ENCODE measurements at regions not wholly inside any gene's neighbourhood (a gene's known extent, or its start where the extent isn't known, plus 50 kb on each side); places are given as distances from the start of the nearest gene placed in this dataset.
A peak's percentile ranks its signal among the peaks of the same experiment; 100 is the strongest.

GRCh38 chr21:23111070-23111600 lies 2112.9 kb downstream of the NCAM2 start:
- peak overlapping the region; percentile 76 for H2AFZ ChIP-seq (ENCODE audit: low read length)
- no peaks in the 10 kb centered on the region for H3K4me1 ChIP-seq (replicated peaks in 1 of 4; ENCODE audit: control insufficient read depth in 3 of 4, insufficient read depth in 4 of 4, low read length in 3 of 4)
- no peak overlapping the region for H4K8ac ChIP-seq (ENCODE audit: extremely low read depth, insufficient read depth, low read length)
- H3K23me2 ChIP-seq (ENCODE audit: low read depth, low read length): no peaks in the 10 kb centered on the region
- H3K4me3 ChIP-seq (ENCODE audit: extremely low read depth in 1 of 4, insufficient read depth in 2 of 4, low read depth in 3 of 4, low read length in 4 of 4): no peak overlapping the region
- H3K36me3 ChIP-seq (ENCODE audit: control insufficient read depth in 2 of 4, insufficient read depth in 4 of 4, low read length in 3 of 4): no peaks in the 10 kb centered on the region
- DNase-seq (ENCODE audit: low read depth in 1 of 2, low spot score in 2 of 2): no peak
- no peaks in the 10 kb centered on the region for H3K79me2 ChIP-seq (ENCODE audit: control insufficient read depth in 1 of 2, insufficient read depth in 2 of 2, low read length in 2 of 2)
- peaks cover 3 to 4% of the 10 kb centered on the region in 2 experiments; a peak in 1 of 4 replicates for H3K9me3 ChIP-seq (ENCODE audit: insufficient read depth in 2 of 2, low read depth in 1 of 2, low read length in 1 of 2)
- no peaks in the 10 kb centered on the region for H3K79me1 ChIP-seq (ENCODE audit: low read depth, low read length)
- no peak overlapping the region for H3K4me2 ChIP-seq (ENCODE audit: insufficient read depth in 1 of 2, low read depth in 2 of 2, low read length in 2 of 2)
- no peak overlapping the region for H3K23ac ChIP-seq (ENCODE audit: insufficient read length)
- no peak overlapping the region for H3K18ac ChIP-seq (ENCODE audit: extremely low read depth, low read length)
- H2BK15ac ChIP-seq (ENCODE audit: low read length): no peak overlapping the region
- ChIA-PET CTCF (ENCODE audit: partially characterized antibody) (no interaction called here), POLR2A (ENCODE audit: partially characterized antibody) (no interaction called here)
- no peak overlapping the region for H3K27ac ChIP-seq (ENCODE audit: low read depth, low read length)
- no peaks in the 10 kb centered on the region for H4K20me1 ChIP-seq (replicated peaks in 1 of 2; ENCODE audit: control insufficient read depth in 1 of 2, insufficient read depth in 2 of 2, low read length in 2 of 2)
- no peaks in the 10 kb centered on the region for H3K27me3 ChIP-seq (replicated peaks in 1 of 4; ENCODE audit: control insufficient read depth in 3 of 4, extremely low read depth in 1 of 4, insufficient read depth in 3 of 4, low read length in 3 of 4)
- no peak for FAIRE-seq
- H2AK5ac ChIP-seq (ENCODE audit: low read depth, low read length): no peak overlapping the region
- H3K4ac ChIP-seq (replicated peaks; ENCODE audit: insufficient read length, low read depth, low read length): no peak overlapping the region
- H2BK12ac ChIP-seq (ENCODE audit: low read depth, low read length): no peak overlapping the region
- H3K14ac ChIP-seq (ENCODE audit: insufficient read length): no peak overlapping the region
- no peak overlapping the region for H2BK5ac ChIP-seq (ENCODE audit: low read depth, low read length)
- H2BK120ac ChIP-seq (replicated peaks; ENCODE audit: low read depth, low read length): no peak overlapping the region
- H4K91ac ChIP-seq (replicated peaks; ENCODE audit: insufficient read length, low read length): no peak overlapping the region
- peak overlapping the region in 1 of 4 experiments; percentile 34; a peak in 1 of 7 replicates for H3K9ac ChIP-seq (replicated peaks in 1 of 4; ENCODE audit: extremely low read depth in 1 of 4, low read depth in 3 of 4, low read length in 3 of 4)
- H2BK20ac ChIP-seq (ENCODE audit: low read length): no peak overlapping the region
- WGBS, 2 experiments (ENCODE audit: extremely low coverage in 1 of 2, insufficient coverage in 1 of 2, insufficient read length in 1 of 2, insufficient replicate concordance in 2 of 2, low coverage in 1 of 2, low lambda C conversion rate in 2 of 2, missing lambda C conversion rate in 1 of 2): 87% methylated on average over 3 of the region's 3 CpGs; no CpG with 5 or more reads in 1 of the 2 experiments
- no peak overlapping the region for H4K5ac ChIP-seq (ENCODE audit: insufficient read length, low read depth, low read length)
- H3K56ac ChIP-seq (replicated peaks; ENCODE audit: insufficient read length, low read depth, low read length): no peak overlapping the region
- TF ChIP-seq NANOG (IDR thresholded peaks at IDR 0.05; ENCODE audit: insufficient read depth, low read depth, low read length, poor library complexity, severe bottlenecking): no peak
- no peak for TF ChIP-seq POLR2A (IDR thresholded peaks at IDR 0.05; ENCODE audit: control extremely low read depth in 1 of 2, low read depth in 2 of 2, low read length in 2 of 2)
- TF ChIP-seq KDM1A (IDR thresholded peaks at IDR 0.05; ENCODE audit: borderline replicate concordance, low read length): no peak
- TF ChIP-seq SIX5 (IDR thresholded peaks at IDR 0.05; ENCODE audit: low read depth, low read length): no peak
- no peak for TF ChIP-seq EGR1 (IDR thresholded peaks at IDR 0.05; ENCODE audit: borderline replicate concordance, low read depth, low read length)
- TF ChIP-seq CTBP2 (IDR thresholded peaks at IDR 0.05; ENCODE audit: borderline replicate concordance, insufficient read depth, insufficient read length, low read length): no peak
- no peak for TF ChIP-seq CBX8 (IDR thresholded peaks at IDR 0.05; ENCODE audit: borderline replicate concordance, low read depth, low read length)
- TF ChIP-seq SRF (IDR thresholded peaks at IDR 0.05; ENCODE audit: low read depth, low read length): no peak
- no peak for TF ChIP-seq SP4 (IDR thresholded peaks at IDR 0.05; ENCODE audit: low read length)
- no peak for TF ChIP-seq SUZ12 (IDR thresholded peaks at IDR 0.05; ENCODE audit: low read length)
- TF ChIP-seq KDM5A (IDR thresholded peaks at IDR 0.05; ENCODE audit: low read length): no peak
- TF ChIP-seq SIRT6 (IDR thresholded peaks at IDR 0.05; ENCODE audit: low read length): no peak
- no peak for TF ChIP-seq CEBPB (IDR thresholded peaks at IDR 0.05; ENCODE audit: low read depth, low read length)
- TF ChIP-seq CBX5 (IDR thresholded peaks at IDR 0.05; ENCODE audit: low read depth, low read length): no peak
- TF ChIP-seq RFX5 (IDR thresholded peaks at IDR 0.05; ENCODE audit: borderline replicate concordance, low read depth, low read length): no peak
- no peak for TF ChIP-seq GTF2F1 (IDR thresholded peaks at IDR 0.05; ENCODE audit: borderline replicate concordance, low read depth, low read length)

Data from H1 (cell line).